ENCODE measurements at regions not wholly inside any gene's neighbourhood (a gene's known extent, or its start where the extent isn't known, plus 50 kb on each side); places are given as distances from the start of the nearest gene placed in this dataset.
"Not testable (repeated sequence)": the region's sequence is repeated elsewhere in the genome, so short reads cannot be mapped to it uniquely, and the experiment has no call there.

DNA sequence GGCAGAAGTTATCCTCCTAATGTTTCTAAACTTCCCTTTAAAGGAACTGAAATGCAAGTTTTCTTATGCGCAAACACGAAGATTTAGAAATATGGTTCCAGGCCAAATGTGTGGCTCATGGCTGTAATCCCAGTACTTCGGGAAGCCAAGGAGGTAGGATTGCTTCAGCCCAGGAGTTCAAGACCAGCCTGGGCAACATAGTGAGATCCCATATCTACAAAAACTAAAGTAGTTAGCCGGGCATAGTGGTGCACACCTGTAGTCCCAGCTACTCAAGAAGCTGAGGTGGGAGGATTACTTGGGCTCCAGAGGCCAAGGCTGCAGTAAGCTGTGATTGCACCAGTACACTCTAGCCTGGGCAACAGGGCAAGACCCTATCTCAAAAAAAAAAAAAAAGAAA, 95.8 kb upstream of the SCAF8 start:
- no peak overlapping the region for H3K4me3 ChIP-seq (ENCODE audit: control insufficient read depth, low read depth, low read length)
- no peak for DNase-seq (ENCODE audit: low read depth)
- TF ChIP-seq, protein P1, sequence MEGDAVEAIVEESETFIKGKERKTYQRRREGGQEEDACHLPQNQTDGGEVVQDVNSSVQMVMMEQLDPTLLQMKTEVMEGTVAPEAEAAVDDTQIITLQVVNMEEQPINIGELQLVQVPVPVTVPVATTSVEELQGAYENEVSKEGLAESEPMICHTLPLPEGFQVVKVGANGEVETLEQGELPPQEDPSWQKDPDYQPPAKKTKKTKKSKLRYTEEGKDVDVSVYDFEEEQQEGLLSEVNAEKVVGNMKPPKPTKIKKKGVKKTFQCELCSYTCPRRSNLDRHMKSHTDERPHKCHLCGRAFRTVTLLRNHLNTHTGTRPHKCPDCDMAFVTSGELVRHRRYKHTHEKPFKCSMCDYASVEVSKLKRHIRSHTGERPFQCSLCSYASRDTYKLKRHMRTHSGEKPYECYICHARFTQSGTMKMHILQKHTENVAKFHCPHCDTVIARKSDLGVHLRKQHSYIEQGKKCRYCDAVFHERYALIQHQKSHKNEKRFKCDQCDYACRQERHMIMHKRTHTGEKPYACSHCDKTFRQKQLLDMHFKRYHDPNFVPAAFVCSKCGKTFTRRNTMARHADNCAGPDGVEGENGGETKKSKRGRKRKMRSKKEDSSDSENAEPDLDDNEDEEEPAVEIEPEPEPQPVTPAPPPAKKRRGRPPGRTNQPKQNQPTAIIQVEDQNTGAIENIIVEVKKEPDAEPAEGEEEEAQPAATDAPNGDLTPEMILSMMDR (conservative IDR thresholded peaks at IDR 0.05; ENCODE audit: control insufficient read depth, insufficient read depth, low read depth, low read length) = no peak

DNA sequence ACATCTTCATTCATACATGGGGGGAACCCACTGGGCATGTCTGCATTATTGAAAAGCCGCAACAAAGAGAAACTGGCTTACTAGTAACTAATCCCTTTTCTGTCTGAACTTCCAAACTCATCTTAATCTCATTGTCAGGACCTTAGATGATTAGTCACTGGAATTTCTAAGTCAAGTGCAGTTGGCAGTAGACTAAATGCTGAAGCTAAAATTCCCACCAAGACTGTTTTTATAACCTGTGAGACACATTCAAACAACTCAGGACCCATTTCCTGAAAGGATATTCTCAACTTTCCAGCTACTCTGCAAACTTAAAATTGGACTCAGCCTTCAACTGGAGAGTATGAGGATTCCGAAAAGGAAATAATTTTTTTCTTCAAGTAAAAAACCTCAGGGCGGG, 94.8 kb upstream of the SCAF8 start:
- TF ChIP-seq, protein P1 (conservative IDR thresholded peaks at IDR 0.05; ENCODE audit: control insufficient read depth, insufficient read depth, low read depth, low read length) = no peak
- no peak overlapping the region for H3K4me3 ChIP-seq (ENCODE audit: control insufficient read depth, low read depth, low read length)
- peak; percentile 16 for DNase-seq (ENCODE audit: low read depth)

DNA sequence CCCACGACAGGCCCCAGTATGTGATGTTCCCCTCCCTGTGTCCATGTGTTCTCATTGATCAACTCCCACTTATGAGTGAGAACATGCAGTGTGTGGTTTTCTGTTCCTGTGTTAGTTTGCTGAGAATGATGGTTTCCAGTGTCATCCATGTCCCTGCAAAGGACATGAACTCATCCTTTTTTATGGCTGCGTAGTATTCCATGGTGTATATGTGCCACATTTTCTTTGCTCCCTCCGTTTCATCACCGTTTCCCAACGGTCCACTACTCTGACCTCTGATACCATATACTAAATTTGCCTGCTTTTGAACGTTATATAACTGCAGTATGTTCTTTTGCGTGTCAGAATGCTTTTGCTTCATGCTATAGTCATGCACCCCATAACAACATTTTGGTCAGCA, 94.0 kb upstream of the SCAF8 start:
- not testable (repeated sequence) for H3K4me3 ChIP-seq (ENCODE audit: control insufficient read depth, low read depth, low read length); DNase-seq (ENCODE audit: low read depth)

DNA sequence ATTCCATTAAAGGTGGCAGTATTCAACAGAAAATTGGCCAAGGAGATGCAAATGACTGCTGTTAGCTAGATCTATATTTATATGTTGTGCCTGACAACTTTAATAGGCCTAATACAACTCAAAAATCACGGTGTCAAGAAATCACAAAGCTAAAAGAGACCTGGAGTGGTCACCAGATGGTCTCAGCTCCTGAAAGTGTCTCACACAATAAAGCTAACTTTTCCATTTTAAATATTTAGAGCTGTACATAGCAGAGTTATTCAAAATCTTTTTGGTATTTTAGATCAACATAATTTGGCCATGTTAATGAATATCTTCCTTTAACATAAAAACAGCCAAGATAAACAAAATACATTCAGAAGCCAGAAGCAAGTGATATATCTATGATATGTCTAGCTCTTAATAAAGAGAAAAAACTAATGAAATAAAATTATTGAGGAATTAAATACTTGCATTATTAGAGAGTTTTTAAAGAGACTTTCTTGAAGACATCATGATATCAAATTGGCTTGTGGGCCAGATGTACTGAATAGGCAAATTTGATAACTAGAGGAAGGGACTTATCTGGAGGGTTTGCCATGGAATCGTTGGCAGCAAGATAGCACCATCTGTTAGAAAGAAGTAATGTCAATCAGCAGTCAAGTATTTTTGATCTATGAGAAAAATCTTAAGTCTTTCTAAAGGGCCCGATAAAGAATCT, 84.9 kb upstream of the SCAF8 start:
- TF ChIP-seq, protein P1 (conservative IDR thresholded peaks at IDR 0.05; ENCODE audit: control insufficient read depth, insufficient read depth, low read depth, low read length) = no peak
- DNase-seq (ENCODE audit: low read depth) = no peak
- H3K4me3 ChIP-seq (ENCODE audit: control insufficient read depth, low read depth, low read length) = no peak overlapping the region

DNA sequence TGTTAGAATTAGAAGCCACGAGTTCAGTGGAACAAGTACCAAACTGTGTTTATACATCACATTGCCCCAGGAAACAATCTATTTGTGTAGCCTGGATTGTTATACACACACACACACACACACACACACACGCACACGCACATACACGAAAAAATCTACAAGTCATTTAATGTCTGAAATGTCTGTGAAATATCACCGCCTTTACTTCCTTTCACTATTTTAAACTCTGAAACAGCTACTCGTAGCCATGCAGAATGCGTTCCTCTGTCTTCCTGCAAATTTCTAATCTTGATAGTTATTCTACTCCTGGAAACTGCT, 84.4 kb upstream of the SCAF8 start:
- no peak for DNase-seq (ENCODE audit: low read depth)
- TF ChIP-seq, protein P1 (conservative IDR thresholded peaks at IDR 0.05; ENCODE audit: control insufficient read depth, insufficient read depth, low read depth, low read length) = no peak
- H3K4me3 ChIP-seq (ENCODE audit: control insufficient read depth, low read depth, low read length) = no peak overlapping the region

DNA sequence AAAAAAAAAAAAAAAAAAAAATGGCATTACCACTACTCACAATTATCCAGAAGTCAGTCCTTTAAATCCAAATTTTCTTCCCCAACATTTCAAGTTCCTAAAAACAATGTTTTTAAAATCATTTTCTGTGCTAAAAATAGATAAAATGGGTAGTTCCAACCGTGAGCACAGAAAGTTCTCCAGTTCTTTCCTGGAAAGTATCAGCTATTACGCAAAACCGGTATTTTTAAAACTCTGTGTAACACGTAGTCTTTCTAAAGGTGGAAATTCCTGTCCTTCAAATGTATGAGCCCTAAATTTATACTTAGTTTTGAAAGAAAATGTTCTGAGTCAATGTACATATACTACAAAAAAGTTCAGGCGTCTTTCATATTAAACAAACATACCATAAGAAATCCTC, 83.5 kb upstream of the SCAF8 start:
- H3K4me3 ChIP-seq (ENCODE audit: control insufficient read depth, low read depth, low read length) = no peak overlapping the region
- DNase-seq (ENCODE audit: low read depth) = no peak
- TF ChIP-seq, protein P1 (conservative IDR thresholded peaks at IDR 0.05; ENCODE audit: control insufficient read depth, insufficient read depth, low read depth, low read length) = no peak

DNA sequence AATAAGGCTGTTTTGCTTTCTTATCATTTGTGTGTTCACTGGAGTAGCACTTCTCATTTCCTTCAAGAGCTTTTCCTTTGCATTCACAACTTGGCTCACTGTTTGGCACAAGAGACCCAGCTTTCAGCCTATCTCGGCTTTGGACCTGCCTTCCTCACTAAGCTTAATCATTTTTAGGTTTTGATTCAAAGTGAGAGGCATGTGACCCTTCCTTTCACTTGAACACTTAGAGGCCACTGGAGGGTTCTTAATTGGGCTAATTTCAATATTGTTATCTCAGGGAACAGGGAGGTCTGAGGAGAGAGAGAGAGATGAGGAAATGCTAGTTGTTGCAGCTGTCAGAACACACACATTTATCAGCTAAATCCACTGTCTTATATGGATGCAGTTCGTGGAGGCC, 82.9 kb upstream of the SCAF8 start:
- no peak for DNase-seq (ENCODE audit: low read depth)
- H3K4me3 ChIP-seq (ENCODE audit: control insufficient read depth, low read depth, low read length) = no peak overlapping the region
- TF ChIP-seq, protein P1 (conservative IDR thresholded peaks at IDR 0.05; ENCODE audit: control insufficient read depth, insufficient read depth, low read depth, low read length) = no peak
